CD8-positive, alpha-beta memory T cell (primary cell): ENCODE measurements at regions not wholly inside any gene's neighbourhood (a gene's known extent, or its start where the extent isn't known, plus 50 kb on each side); places are given as distances from the start of the nearest gene placed in this dataset.

Experiments used
- CTCF ChIA-PET: fragments of 350-600 bp; sonication (Branson Sonifier 250); formaldehyde crosslinking; loops from one replicate; lab custom pipeline; 2021; ENCODE audit warnings: antibody characterized with exemption; lab: Charles Lee
- POLR2A ChIA-PET: fragments of 350-600 bp; sonication (Branson Sonifier 250); formaldehyde crosslinking; loops from one replicate; lab custom pipeline; 2021; ENCODE audit warnings: antibody characterized with exemption; lab: Charles Lee
- DNase-seq, 5 donors: peaks; one replicate each; pipeline versions ENCODE4 v3.0.0 to v3.0.0-alpha.2; 2020 to 2022; ENCODE audit warnings: mixed read lengths in 1 of 5
- H3K27ac ChIP-seq: one replicate; pipeline ENCODE4 v1.7.0; 2013; ENCODE audit warnings: low read depth, mild to moderate bottlenecking, low read length, moderate library complexity
- H3K27me3 ChIP-seq: 2 replicates; pipeline ENCODE4 v1.7.0; 2013; ENCODE audit warnings: low read length, mild to moderate bottlenecking; ENCODE audit not compliant: insufficient read depth, poor library complexity, severe bottlenecking
- H3K36me3 ChIP-seq: 2 replicates; pipeline ENCODE4 v1.7.0; 2013; ENCODE audit warnings: mild to moderate bottlenecking, low read length, moderate library complexity; ENCODE audit not compliant: insufficient read depth
- H3K4me1 ChIP-seq: 2 replicates; pipeline ENCODE4 v1.7.0; 2013; ENCODE audit warnings: mild to moderate bottlenecking, low read length, moderate library complexity; ENCODE audit not compliant: insufficient read depth
- H3K4me3 ChIP-seq: 2 replicates; pipeline ENCODE4 v1.7.0; 2013; ENCODE audit warnings: mild to moderate bottlenecking, low read length
- H3K9me3 ChIP-seq: 2 replicates; pipeline ENCODE4 v1.7.0; 2013; ENCODE audit warnings: mild to moderate bottlenecking, low read length
- H3K27ac Mint-ChIP-seq, 8 donors: one replicate each; pipeline ENCODE4 v1.8.0; 2020 to 2021; ENCODE audit warnings: mixed read lengths in 8 of 8, mild to moderate bottlenecking in 6 of 8, inconsistent platforms in 3 of 8, moderate library complexity in 3 of 8
- H3K27me3 Mint-ChIP-seq, 2 donors: one replicate each; pipeline ENCODE4 v1.8.0; 2020 to 2021; ENCODE audit warnings: mixed read lengths in 2 of 2, mild to moderate bottlenecking in 1 of 2, moderate library complexity in 1 of 2
- H3K36me3 Mint-ChIP-seq, 3 donors: one replicate each; pipeline ENCODE4 v1.8.0; 2020 to 2021; ENCODE audit warnings: mixed read lengths in 3 of 3, inconsistent platforms in 1 of 3, mild to moderate bottlenecking in 1 of 3
- H3K4me1 Mint-ChIP-seq, 3 donors: one replicate each; pipeline ENCODE4 v1.8.0; 2020 to 2021; ENCODE audit warnings: mixed read lengths in 3 of 3, inconsistent platforms in 1 of 3, mild to moderate bottlenecking in 1 of 3
- H3K4me3 Mint-ChIP-seq, 7 donors: one replicate each; pipeline ENCODE4 v1.8.0; 2020 to 2021; ENCODE audit warnings: mixed read lengths in 7 of 7, mild to moderate bottlenecking in 6 of 7, moderate library complexity in 4 of 7, inconsistent platforms in 2 of 7
- H3K9me3 Mint-ChIP-seq, 5 donors: one replicate each; pipeline ENCODE4 v1.8.0; 2020 to 2022; ENCODE audit warnings: mixed read lengths in 5 of 5, mild to moderate bottlenecking in 3 of 5, moderate library complexity in 2 of 5, inconsistent platforms in 1 of 5

DNA sequence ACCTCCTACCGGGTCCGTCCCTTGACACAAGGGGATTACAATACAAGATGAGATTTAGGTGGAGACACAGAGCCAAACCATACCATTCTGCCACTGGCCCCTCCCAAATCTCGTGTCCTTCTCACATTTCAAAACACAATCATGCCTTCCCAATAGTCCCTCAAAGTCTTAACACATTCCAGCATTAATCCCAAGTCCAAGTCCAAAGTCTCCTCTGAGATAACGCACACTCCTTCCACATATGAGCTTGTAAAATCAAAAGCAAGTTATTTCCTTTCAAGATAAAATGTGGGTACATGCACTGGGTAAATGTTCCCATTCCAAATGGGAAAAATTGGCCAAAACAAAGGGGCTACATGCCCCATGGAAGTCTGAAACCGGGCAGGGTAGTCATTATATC, 463.9 kb upstream of the CDH9 start:
- no peak overlapping the region for H3K4me3 ChIP-seq
- no peaks in the 10 kb centered on the region for H3K27me3 ChIP-seq
- H3K27ac ChIP-seq, result no peak overlapping the region
- Mint-ChIP-seq H3K9me3 (peaks cover 0 to 26% (median 14%) of the 10 kb centered on the region in 5 donors), H3K27me3 (no peaks in the 10 kb centered on the region), H3K27ac (peak overlapping the region in 1 of 8 donors; percentile 32), H3K4me1 (no peaks in the 10 kb centered on the region), H3K4me3 (no peak overlapping the region), H3K36me3 (no peaks in the 10 kb centered on the region)
- CTCF ChIA-PET, result no interaction called here
- no peaks in the 10 kb centered on the region for H3K36me3 ChIP-seq
- H3K9me3 ChIP-seq, result no peaks in the 10 kb centered on the region
- H3K4me1 ChIP-seq, result no peaks in the 10 kb centered on the region
- POLR2A ChIA-PET, result no interaction called here
- DNase-seq, result no peak

DNA sequence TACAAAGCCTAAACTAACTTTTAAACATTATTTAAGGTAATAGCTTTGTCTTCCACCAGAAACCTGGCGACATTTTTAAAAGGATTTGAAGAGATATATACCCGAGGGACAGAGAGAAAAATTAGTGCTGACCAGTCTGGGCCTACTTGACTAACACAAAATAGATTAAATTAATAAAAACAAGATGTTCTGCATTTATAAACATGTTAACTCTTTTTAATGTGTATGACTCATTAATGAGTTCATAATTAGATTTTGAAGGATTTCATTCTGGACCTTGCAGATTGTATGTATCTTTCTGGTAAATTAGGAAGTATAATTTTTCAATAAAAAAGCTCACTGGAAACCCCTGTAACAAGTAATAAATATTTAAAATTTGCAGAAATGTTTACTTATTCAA, 459.1 kb upstream of the CDH9 start:
- H3K4me1 ChIP-seq, result no peaks in the 10 kb centered on the region
- no peak overlapping the region for H3K4me3 ChIP-seq
- POLR2A ChIA-PET, result no interaction called here
- H3K27ac Mint-ChIP-seq, result no peak overlapping the region
- H3K9me3 Mint-ChIP-seq, result peaks cover 5 to 20% (median 10%) of the 10 kb centered on the region in 5 donors
- no peak overlapping the region for H3K27ac ChIP-seq
- CTCF ChIA-PET, result no interaction called here
- H3K27me3 Mint-ChIP-seq, result no peaks in the 10 kb centered on the region
- no peaks in the 10 kb centered on the region for H3K36me3 Mint-ChIP-seq
- H3K27me3 ChIP-seq, result no peaks in the 10 kb centered on the region
- no peaks in the 10 kb centered on the region for H3K36me3 ChIP-seq
- no peak overlapping the region for H3K4me3 Mint-ChIP-seq
- DNase-seq, result no peak
- H3K9me3 ChIP-seq, result no peaks in the 10 kb centered on the region
- H3K4me1 Mint-ChIP-seq, result no peaks in the 10 kb centered on the region

DNA sequence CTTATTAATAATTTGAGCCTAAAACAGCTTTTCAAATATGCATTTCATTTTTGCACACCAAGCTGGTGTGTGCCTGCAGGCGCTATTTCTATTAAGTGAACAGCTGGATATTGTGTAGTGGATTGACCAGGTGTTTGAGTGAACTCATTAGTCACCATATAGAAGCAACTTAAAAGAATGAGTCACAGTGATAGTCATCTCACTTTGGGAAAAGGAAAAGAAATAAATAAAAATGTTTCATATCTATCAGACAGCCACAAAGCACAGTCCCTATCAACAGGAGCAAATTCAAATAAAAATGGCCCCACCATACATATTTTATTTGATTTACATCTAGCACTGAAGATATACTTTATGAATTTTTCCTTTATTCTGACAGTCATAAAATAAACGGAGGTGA, 456.5 kb upstream of the CDH9 start:
- Mint-ChIP-seq H3K4me1 (no peaks in the 10 kb centered on the region), H3K4me3 (no peak overlapping the region), H3K9me3 (peaks cover 7 to 40% (median 14%) of the 10 kb centered on the region in 5 donors), H3K36me3 (no peaks in the 10 kb centered on the region), H3K27me3 (no peaks in the 10 kb centered on the region), H3K27ac (no peak overlapping the region)
- Histone ChIP-seq H3K4me3 (no peak overlapping the region), H3K36me3 (no peaks in the 10 kb centered on the region), H3K9me3 (no peaks in the 10 kb centered on the region), H3K27me3 (no peaks in the 10 kb centered on the region), H3K27ac (no peak overlapping the region), H3K4me1 (no peaks in the 10 kb centered on the region)
- DNase-seq, result no peak
- CTCF ChIA-PET, result no interaction called here
- POLR2A ChIA-PET, result no interaction called here

- POLR2A ChIA-PET, result no interaction called here
- no peak for DNase-seq
- no peak overlapping the region for H3K4me3 ChIP-seq
- no peak overlapping the region for H3K4me3 Mint-ChIP-seq
- H3K4me1 Mint-ChIP-seq, result no peaks in the 10 kb centered on the region
- no peaks in the 10 kb centered on the region for H3K4me1 ChIP-seq
- H3K27me3 ChIP-seq, result no peaks in the 10 kb centered on the region
- no peaks in the 10 kb centered on the region for H3K36me3 ChIP-seq
- no peaks in the 10 kb centered on the region for H3K36me3 Mint-ChIP-seq
- no peaks in the 10 kb centered on the region for H3K9me3 ChIP-seq
- peaks cover 8 to 45% (median 14%) of the 10 kb centered on the region in 5 donors for H3K9me3 Mint-ChIP-seq
- CTCF ChIA-PET, result no interaction called here
- no peak overlapping the region for H3K27ac Mint-ChIP-seq
- no peak overlapping the region for H3K27ac ChIP-seq
- no peaks in the 10 kb centered on the region for H3K27me3 Mint-ChIP-seq
Observed at GRCh38 chr5:27491746-27492439, 453.5 kb upstream of the CDH9 start.

GRCh38 chr5:27491047-27491446, 452.7 kb upstream of the CDH9 start:
- no peaks in the 10 kb centered on the region for H3K36me3 ChIP-seq
- peaks cover 7 to 47% (median 16%) of the 10 kb centered on the region in 5 donors for H3K9me3 Mint-ChIP-seq
- no peaks in the 10 kb centered on the region for H3K9me3 ChIP-seq
- CTCF ChIA-PET, result no interaction called here
- H3K27ac ChIP-seq, result no peak overlapping the region
- POLR2A ChIA-PET, result no interaction called here
- H3K4me3 ChIP-seq, result no peak overlapping the region
- no peaks in the 10 kb centered on the region for H3K27me3 Mint-ChIP-seq
- no peaks in the 10 kb centered on the region for H3K36me3 Mint-ChIP-seq
- no peak overlapping the region for H3K4me3 Mint-ChIP-seq
- no peaks in the 10 kb centered on the region for H3K4me1 ChIP-seq
- no peaks in the 10 kb centered on the region for H3K27me3 ChIP-seq
- DNase-seq, result no peak
- no peak overlapping the region for H3K27ac Mint-ChIP-seq
- H3K4me1 Mint-ChIP-seq, result no peaks in the 10 kb centered on the region

GRCh38 chr5:27489701-27490100, 451.3 kb upstream of the CDH9 start:
- Histone ChIP-seq H3K27me3 (no peaks in the 10 kb centered on the region), H3K9me3 (no peaks in the 10 kb centered on the region), H3K4me1 (no peaks in the 10 kb centered on the region), H3K4me3 (no peak overlapping the region), H3K27ac (no peak overlapping the region), H3K36me3 (no peaks in the 10 kb centered on the region)
- Mint-ChIP-seq H3K36me3 (no peaks in the 10 kb centered on the region), H3K27me3 (no peaks in the 10 kb centered on the region), H3K27ac (no peak overlapping the region), H3K9me3 (peaks cover 7 to 51% (median 14%) of the 10 kb centered on the region in 5 donors), H3K4me1 (no peaks in the 10 kb centered on the region), H3K4me3 (no peak overlapping the region)
- ChIA-PET POLR2A (no interaction called here), CTCF (no interaction called here)
- DNase-seq, result no peak

GRCh38 chr5:27482663-27483062, 444.3 kb upstream of the CDH9 start:
- peaks cover 4 to 37% (median 7%) of the 10 kb centered on the region in 5 donors for H3K9me3 Mint-ChIP-seq
- no peak for DNase-seq
- ChIA-PET POLR2A (no interaction called here), CTCF (no interaction called here)
- no peaks in the 10 kb centered on the region for H3K36me3 Mint-ChIP-seq
- H3K27me3 Mint-ChIP-seq, result no peaks in the 10 kb centered on the region
- no peaks in the 10 kb centered on the region for H3K36me3 ChIP-seq
- no peak overlapping the region for H3K4me3 ChIP-seq
- H3K9me3 ChIP-seq, result no peaks in the 10 kb centered on the region
- no peaks in the 10 kb centered on the region for H3K27me3 ChIP-seq
- no peak overlapping the region for H3K27ac Mint-ChIP-seq
- H3K4me1 ChIP-seq, result no peaks in the 10 kb centered on the region
- H3K4me3 Mint-ChIP-seq, result no peak overlapping the region
- H3K27ac ChIP-seq, result no peak overlapping the region
- no peaks in the 10 kb centered on the region for H3K4me1 Mint-ChIP-seq

DNA sequence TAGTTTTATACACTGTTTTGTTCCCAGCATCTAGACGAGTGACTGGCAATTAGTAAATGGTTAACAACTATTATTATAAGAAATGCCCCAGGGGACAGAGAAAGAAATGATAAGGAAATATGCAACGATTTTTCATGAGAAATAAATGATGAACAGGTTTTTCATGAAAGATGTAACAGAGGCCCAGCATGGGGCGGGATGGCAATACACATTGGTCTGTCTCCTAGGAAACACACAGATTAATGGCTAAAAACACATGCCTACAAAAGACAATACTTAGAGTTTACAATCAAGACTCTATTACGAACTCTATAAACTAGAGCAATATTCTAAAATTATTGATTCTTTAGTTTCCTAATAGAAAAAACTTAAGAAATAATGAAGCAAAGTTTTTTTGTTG, 441.5 kb upstream of the CDH9 start:
- ChIA-PET POLR2A (no interaction called here), CTCF (no interaction called here)
- Histone ChIP-seq H3K4me1 (no peaks in the 10 kb centered on the region), H3K36me3 (no peaks in the 10 kb centered on the region), H3K27me3 (no peaks in the 10 kb centered on the region), H3K27ac (no peak overlapping the region), H3K9me3 (no peaks in the 10 kb centered on the region), H3K4me3 (no peak overlapping the region)
- Mint-ChIP-seq H3K36me3 (no peaks in the 10 kb centered on the region), H3K27me3 (no peaks in the 10 kb centered on the region), H3K4me3 (no peak overlapping the region), H3K4me1 (no peaks in the 10 kb centered on the region), H3K9me3 (peaks cover 5 to 31% (median 9%) of the 10 kb centered on the region in 5 donors), H3K27ac (no peak overlapping the region)
- no peak for DNase-seq
